Esophagus squamous epithelium (tissue), 5 donors: ENCODE measurements at regions not wholly inside any gene's neighbourhood (a gene's known extent, or its start where the extent isn't known, plus 50 kb on each side); places are given as distances from the start of the nearest gene placed in this dataset.

Experiments
- DNase-seq: peaks from one replicate; lab custom pipeline; 2025; lab: John Stamatoyannopoulos, UW
- H3K27ac ChIP-seq, 4 donors: fragments of 200-600 bp; sonication (generic); one replicate each; pipeline ENCODE4 v1.5.1; 2016 to 2019; ENCODE audit warnings: mild to moderate bottlenecking in 1 of 4
- H3K27me3 ChIP-seq, 4 donors: fragments of 200-600 bp; sonication (generic); 1 replicate in 3 of 4; 2 replicates in 1 of 4; pipeline versions ENCODE4 v1.5.1 to v1.6.0; 2017 to 2021; ENCODE audit warnings: antibody characterized with exemption in 1 of 4
- H3K36me3 ChIP-seq, 3 donors: fragments of 200-600 bp; sonication (generic); one replicate each; pipeline ENCODE4 v1.5.1; 2016 to 2019
- H3K4me1 ChIP-seq, 3 donors: fragments of 200-600 bp; sonication (generic); one replicate each; pipeline ENCODE4 v1.5.1; 2017 to 2019
- H3K4me3 ChIP-seq, 4 donors: fragments of 200-600 bp; sonication (generic); 1 replicate in 3 of 4; 2 replicates in 1 of 4; pipeline ENCODE4 v1.5.1; 2016 to 2019; ENCODE audit warnings: mild to moderate bottlenecking in 2 of 4, moderate library complexity in 1 of 4
- H3K9me3 ChIP-seq, 3 donors: fragments of 200-600 bp; sonication (generic); one replicate each; pipeline ENCODE4 v1.5.1; 2016 to 2019
- POLR2A ChIP-seq, 4 donors: fragments of 450-650 bp; IDR thresholded peaks; one replicate each; pipeline ENCODE4 v1.6.1; 2017; ENCODE audit warnings: antibody characterized with exemption in 4 of 4, mild to moderate bottlenecking in 4 of 4, moderate library complexity in 3 of 4
- WGBS, 2 donors: methylation state at CpG; one replicate each; pipeline ENCODE4 v1.1.5; 2018; 5-methylcytosine and 5-hydroxymethylcytosine counted together
- intact Hi-C: fragments of 100-400 bp; cut with DNase I; formaldehyde crosslinking; loops from one replicate; pipeline ENCODE4 v1.15.0; 2022
- TF ChIP-seq, protein P1 (sequence below), 6 experiments: fragments of 450-650 bp in 4 of 6; fragments of 200-600 bp in 2 of 6; sonication (generic) in 2 of 6; IDR thresholded peaks; one replicate each; pipeline ENCODE4 v1.5.1; 2016 to 2019; ENCODE audit warnings: antibody characterized with exemption in 6 of 6, mild to moderate bottlenecking in 4 of 6, moderate library complexity in 4 of 6
- donor health status: DM: yes; HTN: yes; CAD: no.

DNA sequence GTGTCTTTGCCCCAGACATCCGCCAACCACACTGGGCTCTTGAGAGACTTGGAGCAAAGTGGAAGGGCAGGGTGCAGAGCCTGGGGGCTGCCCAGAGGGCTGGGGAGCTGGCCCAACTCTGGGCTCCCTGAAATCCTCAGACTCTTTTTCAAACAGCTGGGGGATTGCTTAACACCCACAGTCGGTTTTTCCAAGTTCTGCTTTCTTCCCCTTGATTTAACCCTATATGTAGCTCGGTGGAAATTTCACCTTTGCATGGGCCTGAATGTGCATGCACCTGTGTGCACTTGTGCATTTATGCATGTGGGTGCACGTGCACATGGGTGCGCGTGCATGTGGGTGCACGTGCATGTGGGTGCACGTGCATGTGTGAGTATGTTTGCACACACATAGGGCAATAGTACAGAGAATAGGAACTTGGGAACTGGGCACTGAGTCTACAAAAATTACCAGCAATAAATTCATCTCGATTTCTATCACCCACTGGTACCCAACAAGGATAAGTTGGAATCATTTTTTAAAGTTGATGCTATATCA lies 52.3 kb upstream of the RFLNA start:
- WGBS, 2 donors, result 58 to 64% methylated on average over 8 of the region's 9 CpGs
- Histone ChIP-seq H3K27me3 (peaks cover 0 to 12% (median 0%) of the 10 kb centered on the region in 4 donors), H3K27ac (no peak overlapping the region), H3K36me3 (no peaks in the 10 kb centered on the region), H3K4me1 (no peaks in the 10 kb centered on the region), H3K4me3 (no peak overlapping the region), H3K9me3 (peaks cover 0 to 7% (median 0%) of the 10 kb centered on the region in 3 donors)
- intact Hi-C loops, result no loop called here
- DNase-seq, result no peak
- TF ChIP-seq, protein P1, sequence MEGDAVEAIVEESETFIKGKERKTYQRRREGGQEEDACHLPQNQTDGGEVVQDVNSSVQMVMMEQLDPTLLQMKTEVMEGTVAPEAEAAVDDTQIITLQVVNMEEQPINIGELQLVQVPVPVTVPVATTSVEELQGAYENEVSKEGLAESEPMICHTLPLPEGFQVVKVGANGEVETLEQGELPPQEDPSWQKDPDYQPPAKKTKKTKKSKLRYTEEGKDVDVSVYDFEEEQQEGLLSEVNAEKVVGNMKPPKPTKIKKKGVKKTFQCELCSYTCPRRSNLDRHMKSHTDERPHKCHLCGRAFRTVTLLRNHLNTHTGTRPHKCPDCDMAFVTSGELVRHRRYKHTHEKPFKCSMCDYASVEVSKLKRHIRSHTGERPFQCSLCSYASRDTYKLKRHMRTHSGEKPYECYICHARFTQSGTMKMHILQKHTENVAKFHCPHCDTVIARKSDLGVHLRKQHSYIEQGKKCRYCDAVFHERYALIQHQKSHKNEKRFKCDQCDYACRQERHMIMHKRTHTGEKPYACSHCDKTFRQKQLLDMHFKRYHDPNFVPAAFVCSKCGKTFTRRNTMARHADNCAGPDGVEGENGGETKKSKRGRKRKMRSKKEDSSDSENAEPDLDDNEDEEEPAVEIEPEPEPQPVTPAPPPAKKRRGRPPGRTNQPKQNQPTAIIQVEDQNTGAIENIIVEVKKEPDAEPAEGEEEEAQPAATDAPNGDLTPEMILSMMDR (IDR thresholded peaks at IDR 0.05), result no peak
- no peak for TF ChIP-seq POLR2A (IDR thresholded peaks at IDR 0.05)

DNA sequence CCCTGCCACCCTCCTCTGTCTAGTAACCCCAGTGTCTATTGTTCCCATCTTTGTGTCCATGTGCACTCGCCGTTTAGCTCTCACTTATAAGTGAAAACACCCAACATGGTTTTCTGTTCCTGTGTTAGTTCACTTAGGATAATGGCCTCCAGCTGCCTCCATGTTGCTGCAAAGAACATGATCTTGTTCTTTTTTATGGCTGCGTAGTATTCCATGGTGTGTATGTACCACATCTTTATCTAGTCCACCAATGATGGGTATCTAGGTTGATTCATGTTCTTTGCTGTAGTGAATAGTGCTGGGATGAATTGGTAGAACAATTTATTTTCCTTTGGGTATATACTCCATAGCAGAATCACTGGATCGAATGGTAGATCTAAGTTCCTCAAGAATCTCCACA lies 51.0 kb upstream of the RFLNA start:
- Histone ChIP-seq H3K27me3 (peaks cover 0 to 24% (median 0%) of the 10 kb centered on the region in 4 donors), H3K27ac (no peak overlapping the region), H3K4me1 (no peaks in the 10 kb centered on the region), H3K4me3 (no peak overlapping the region), H3K36me3 (no peaks in the 10 kb centered on the region), H3K9me3 (peaks cover 0 to 8% (median 0%) of the 10 kb centered on the region in 3 donors)
- no peak for TF ChIP-seq POLR2A (IDR thresholded peaks at IDR 0.05)
- TF ChIP-seq, protein P1 (IDR thresholded peaks at IDR 0.05), result no peak
- intact Hi-C loops, result no loop called here
- no peak for DNase-seq
- 95 to 97% methylated on average over 4 of the region's 4 CpGs for WGBS, 2 donors
